ENCODE measurements at regions not wholly inside any gene's neighbourhood (a gene's known extent, or its start where the extent isn't known, plus 50 kb on each side); places are given as distances from the start of the nearest gene placed in this dataset.
A peak's percentile ranks its signal among the peaks of the same experiment; 100 is the strongest.

DNA sequence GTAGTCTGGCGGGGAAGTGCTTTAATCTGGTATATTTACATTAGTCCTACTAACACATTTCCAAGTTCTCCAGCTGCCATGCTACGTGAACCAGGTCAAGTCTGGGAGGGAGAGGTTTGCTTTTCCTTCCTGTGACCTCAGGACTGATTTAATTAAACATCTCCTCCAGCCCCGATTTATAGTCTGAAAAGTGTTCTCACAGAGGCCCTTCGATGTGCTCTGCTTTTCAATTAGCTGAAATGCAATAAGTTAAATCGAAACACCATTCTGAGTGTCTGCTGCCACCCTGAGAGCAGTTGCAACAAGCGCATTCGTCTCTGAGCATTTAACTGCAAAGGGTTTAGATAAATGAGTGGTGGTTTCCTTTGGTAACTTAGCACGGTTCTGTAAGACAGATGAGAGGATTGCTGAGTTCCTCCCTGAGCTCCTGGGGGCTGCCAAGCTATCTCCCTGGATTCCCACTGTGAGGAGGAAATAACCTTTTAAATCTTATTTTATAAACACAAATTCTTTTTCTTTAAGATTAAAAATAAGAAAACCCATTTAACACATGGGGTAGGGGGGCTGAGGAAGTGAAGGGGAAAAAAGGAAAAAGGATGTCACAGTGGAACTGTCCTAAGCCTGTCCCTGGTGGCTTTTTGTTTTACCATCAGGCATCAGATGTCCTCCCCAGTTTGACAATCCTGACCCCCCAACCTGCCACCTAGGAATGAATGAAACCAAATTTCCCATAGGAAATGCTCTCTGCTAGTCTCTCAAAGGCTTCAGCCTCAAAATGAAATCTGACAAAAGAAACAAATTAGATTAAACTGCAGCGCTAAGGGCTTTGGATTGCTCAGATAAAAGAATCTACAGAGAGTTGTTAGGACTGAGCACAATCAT is 56.5 kb upstream of the CREB1 start:
- no peaks in the 10 kb centered on the region for H3K9me2 ChIP-seq (ENCODE audit: insufficient read depth, low read length)
- H3K27me3 ChIP-seq (ENCODE audit: insufficient read depth, low read depth, low read length), result no peaks in the 10 kb centered on the region
- no peak overlapping the region for H2AFZ ChIP-seq (ENCODE audit: low read depth, low read length)
- peaks cover 13% of the 10 kb centered on the region for H3K79me2 ChIP-seq (replicated peaks; ENCODE audit: insufficient read depth, low read length)
- H4K20me1 ChIP-seq (ENCODE audit: insufficient read depth), result no peaks in the 10 kb centered on the region
- TF ChIP-seq, protein P1, sequence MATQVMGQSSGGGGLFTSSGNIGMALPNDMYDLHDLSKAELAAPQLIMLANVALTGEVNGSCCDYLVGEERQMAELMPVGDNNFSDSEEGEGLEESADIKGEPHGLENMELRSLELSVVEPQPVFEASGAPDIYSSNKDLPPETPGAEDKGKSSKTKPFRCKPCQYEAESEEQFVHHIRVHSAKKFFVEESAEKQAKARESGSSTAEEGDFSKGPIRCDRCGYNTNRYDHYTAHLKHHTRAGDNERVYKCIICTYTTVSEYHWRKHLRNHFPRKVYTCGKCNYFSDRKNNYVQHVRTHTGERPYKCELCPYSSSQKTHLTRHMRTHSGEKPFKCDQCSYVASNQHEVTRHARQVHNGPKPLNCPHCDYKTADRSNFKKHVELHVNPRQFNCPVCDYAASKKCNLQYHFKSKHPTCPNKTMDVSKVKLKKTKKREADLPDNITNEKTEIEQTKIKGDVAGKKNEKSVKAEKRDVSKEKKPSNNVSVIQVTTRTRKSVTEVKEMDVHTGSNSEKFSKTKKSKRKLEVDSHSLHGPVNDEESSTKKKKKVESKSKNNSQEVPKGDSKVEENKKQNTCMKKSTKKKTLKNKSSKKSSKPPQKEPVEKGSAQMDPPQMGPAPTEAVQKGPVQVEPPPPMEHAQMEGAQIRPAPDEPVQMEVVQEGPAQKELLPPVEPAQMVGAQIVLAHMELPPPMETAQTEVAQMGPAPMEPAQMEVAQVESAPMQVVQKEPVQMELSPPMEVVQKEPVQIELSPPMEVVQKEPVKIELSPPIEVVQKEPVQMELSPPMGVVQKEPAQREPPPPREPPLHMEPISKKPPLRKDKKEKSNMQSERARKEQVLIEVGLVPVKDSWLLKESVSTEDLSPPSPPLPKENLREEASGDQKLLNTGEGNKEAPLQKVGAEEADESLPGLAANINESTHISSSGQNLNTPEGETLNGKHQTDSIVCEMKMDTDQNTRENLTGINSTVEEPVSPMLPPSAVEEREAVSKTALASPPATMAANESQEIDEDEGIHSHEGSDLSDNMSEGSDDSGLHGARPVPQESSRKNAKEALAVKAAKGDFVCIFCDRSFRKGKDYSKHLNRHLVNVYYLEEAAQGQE (IDR thresholded peaks at IDR 0.05; ENCODE audit: borderline replicate concordance), result no peak
- TF ChIP-seq MXI1 (conservative IDR thresholded peaks at IDR 0.05; ENCODE audit: poor library complexity, severe bottlenecking) (peak; percentile 22), POLR2AphosphoS5 (IDR thresholded peaks at IDR 0.05) (peak; percentile 37), EZH2 (IDR thresholded peaks at IDR 0.05; ENCODE audit: borderline replicate concordance, insufficient read depth, low read length, poor library complexity, severe bottlenecking) (no peak), TAF1 (IDR thresholded peaks at IDR 0.05; ENCODE audit: low read depth) (no peak), EP300 (conservative IDR thresholded peaks at IDR 0.05; ENCODE audit: poor library complexity, severe bottlenecking) (peak; percentile 48), RAD21 (conservative IDR thresholded peaks at IDR 0.05) (peak; percentile 99), SMC3 (conservative IDR thresholded peaks at IDR 0.05; ENCODE audit: poor library complexity) (peak; percentile 99)
- TF ChIP-seq, protein P2, sequence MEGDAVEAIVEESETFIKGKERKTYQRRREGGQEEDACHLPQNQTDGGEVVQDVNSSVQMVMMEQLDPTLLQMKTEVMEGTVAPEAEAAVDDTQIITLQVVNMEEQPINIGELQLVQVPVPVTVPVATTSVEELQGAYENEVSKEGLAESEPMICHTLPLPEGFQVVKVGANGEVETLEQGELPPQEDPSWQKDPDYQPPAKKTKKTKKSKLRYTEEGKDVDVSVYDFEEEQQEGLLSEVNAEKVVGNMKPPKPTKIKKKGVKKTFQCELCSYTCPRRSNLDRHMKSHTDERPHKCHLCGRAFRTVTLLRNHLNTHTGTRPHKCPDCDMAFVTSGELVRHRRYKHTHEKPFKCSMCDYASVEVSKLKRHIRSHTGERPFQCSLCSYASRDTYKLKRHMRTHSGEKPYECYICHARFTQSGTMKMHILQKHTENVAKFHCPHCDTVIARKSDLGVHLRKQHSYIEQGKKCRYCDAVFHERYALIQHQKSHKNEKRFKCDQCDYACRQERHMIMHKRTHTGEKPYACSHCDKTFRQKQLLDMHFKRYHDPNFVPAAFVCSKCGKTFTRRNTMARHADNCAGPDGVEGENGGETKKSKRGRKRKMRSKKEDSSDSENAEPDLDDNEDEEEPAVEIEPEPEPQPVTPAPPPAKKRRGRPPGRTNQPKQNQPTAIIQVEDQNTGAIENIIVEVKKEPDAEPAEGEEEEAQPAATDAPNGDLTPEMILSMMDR (IDR thresholded peaks at IDR 0.05; ENCODE audit: poor library complexity, severe bottlenecking), result peak; percentile 96
- H3K36me3 ChIP-seq (ENCODE audit: insufficient read depth, low read length), result no peaks in the 10 kb centered on the region
- H3K4me3 ChIP-seq (ENCODE audit: low read length), result peak overlapping the region; percentile 13
- no peaks in the 10 kb centered on the region for H3K9me3 ChIP-seq (ENCODE audit: low read length)
- peak overlapping the region; percentile 77 for H3K27ac ChIP-seq (ENCODE audit: low read length)
- peak overlapping the region; percentile 50 for H3K9ac ChIP-seq (ENCODE audit: low read length)
- H3K4me2 ChIP-seq (ENCODE audit: low read length), result peak overlapping the region; percentile 21
- no peaks in the 10 kb centered on the region for H3F3A ChIP-seq (ENCODE audit: insufficient read depth, low read length, poor library complexity, severe bottlenecking)

DNA sequence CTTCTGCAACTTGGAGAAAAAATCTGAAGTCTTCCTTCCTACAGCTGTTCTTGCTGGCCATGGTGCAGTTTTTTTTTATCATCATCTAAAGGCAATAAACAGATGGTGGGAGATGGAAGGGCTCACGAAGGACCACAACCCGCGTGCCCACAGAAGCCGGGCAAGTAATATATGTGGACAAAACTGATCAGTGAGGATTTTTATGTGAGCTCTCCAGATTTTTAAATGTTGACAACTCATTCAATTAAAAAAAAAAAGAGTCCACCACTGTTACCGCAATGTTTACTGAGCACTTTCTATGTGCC is 55.9 kb upstream of the CREB1 start:
- Histone ChIP-seq H3K9me3 (ENCODE audit: low read length) (no peaks in the 10 kb centered on the region), H3K4me3 (ENCODE audit: low read length) (no peak overlapping the region), H3K9me2 (ENCODE audit: insufficient read depth, low read length) (no peaks in the 10 kb centered on the region), H3F3A (ENCODE audit: insufficient read depth, low read length, poor library complexity, severe bottlenecking) (no peaks in the 10 kb centered on the region), H4K20me1 (ENCODE audit: insufficient read depth) (no peaks in the 10 kb centered on the region), H3K27ac (ENCODE audit: low read length) (peak overlapping the region; percentile 42), H2AFZ (ENCODE audit: low read depth, low read length) (no peak overlapping the region), H3K27me3 (ENCODE audit: insufficient read depth, low read depth, low read length) (no peaks in the 10 kb centered on the region), H3K36me3 (ENCODE audit: insufficient read depth, low read length) (no peaks in the 10 kb centered on the region), H3K4me2 (ENCODE audit: low read length) (no peak overlapping the region), H3K79me2 (replicated peaks; ENCODE audit: insufficient read depth, low read length) (peaks cover 13% of the 10 kb centered on the region), H3K9ac (ENCODE audit: low read length) (peak overlapping the region; percentile 42)
- TF ChIP-seq RAD21 (conservative IDR thresholded peaks at IDR 0.05) (no peak), EZH2 (IDR thresholded peaks at IDR 0.05; ENCODE audit: borderline replicate concordance, insufficient read depth, low read length, poor library complexity, severe bottlenecking) (no peak), TAF1 (IDR thresholded peaks at IDR 0.05; ENCODE audit: low read depth) (no peak), MXI1 (conservative IDR thresholded peaks at IDR 0.05; ENCODE audit: poor library complexity, severe bottlenecking) (no peak), POLR2AphosphoS5 (IDR thresholded peaks at IDR 0.05) (no peak), EP300 (conservative IDR thresholded peaks at IDR 0.05; ENCODE audit: poor library complexity, severe bottlenecking) (no peak), SMC3 (conservative IDR thresholded peaks at IDR 0.05; ENCODE audit: poor library complexity) (no peak)
- TF ChIP-seq, protein P1 (IDR thresholded peaks at IDR 0.05; ENCODE audit: borderline replicate concordance), result no peak
- TF ChIP-seq, protein P2 (IDR thresholded peaks at IDR 0.05; ENCODE audit: poor library complexity, severe bottlenecking), result no peak
